ENCODE measurements at regions not wholly inside any gene's neighbourhood (a gene's known extent, or its start where the extent isn't known, plus 50 kb on each side); places are given as distances from the start of the nearest gene placed in this dataset.

- no peak for DNase-seq (ENCODE audit: low read depth)
Observed at GRCh38 chr13:50104493-50104892, 89.2 kb downstream of the KCNRG start.

DNA sequence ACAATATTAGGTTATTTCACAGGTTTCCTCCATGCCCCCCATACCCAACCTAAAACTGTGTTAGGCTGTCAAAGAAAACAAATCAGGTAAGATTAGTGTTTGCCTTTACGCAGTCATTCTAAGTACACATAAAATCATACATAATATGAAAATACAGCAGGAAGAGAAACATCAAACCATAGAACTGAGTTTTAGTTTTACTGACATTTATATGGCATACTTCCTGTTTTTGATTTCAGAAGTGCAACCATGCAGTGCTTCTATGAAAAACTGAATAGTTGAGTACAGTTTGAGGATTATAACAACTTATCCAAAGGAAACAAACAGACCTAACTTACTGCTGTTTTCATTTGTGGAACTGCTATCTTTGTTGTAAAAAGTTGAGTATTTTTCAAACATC, 91.3 kb downstream of the KCNRG start:
- DNase-seq (ENCODE audit: low read depth) = no peak

- no peak for DNase-seq (ENCODE audit: low read depth)
Observed at GRCh38 chr13:50107205-50107604, 92.0 kb downstream of the KCNRG start.

- no peak for DNase-seq (ENCODE audit: low read depth)
Observed at GRCh38 chr13:50114961-50115360, 99.7 kb downstream of the KCNRG start.

- no peak for DNase-seq (ENCODE audit: low read depth)
Observed at GRCh38 chr13:50115695-50116094, 100.5 kb downstream of the KCNRG start.

DNA sequence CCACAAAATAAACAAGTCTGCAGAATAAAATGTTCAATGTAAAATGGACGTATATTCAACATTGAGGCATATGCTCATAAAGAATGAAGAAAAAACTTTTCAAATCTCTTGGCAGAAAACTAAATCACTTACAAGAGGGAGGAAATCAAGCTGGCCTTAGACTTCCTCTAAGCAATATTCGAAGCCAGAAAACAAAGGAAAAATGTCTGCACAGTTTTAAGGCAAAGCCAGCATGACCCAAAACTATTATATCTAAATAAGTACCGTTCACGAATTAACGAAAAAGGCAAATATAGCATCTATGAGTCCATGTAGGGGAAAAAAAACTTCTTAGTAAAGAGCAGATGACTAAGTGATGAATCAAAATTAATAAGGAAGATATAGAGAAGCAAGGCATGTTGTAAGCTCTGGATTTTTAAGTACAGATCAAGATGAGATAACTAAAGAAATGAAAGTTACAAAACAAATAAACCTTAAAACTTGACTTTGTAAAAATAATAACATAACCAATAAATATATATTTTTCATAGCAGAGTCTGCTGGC, 101.3 kb downstream of the KCNRG start:
- no peak for DNase-seq (ENCODE audit: low read depth)

GRCh38 chr13:50119591-50119990, 104.3 kb downstream of the KCNRG start:
- no peak for DNase-seq (ENCODE audit: low read depth)

GRCh38 chr13:50122455-50122854, 107.2 kb downstream of the KCNRG start:
- DNase-seq (ENCODE audit: low read depth) = no peak

GRCh38 chr13:50123002-50123401, 107.8 kb downstream of the KCNRG start:
- no peak for DNase-seq (ENCODE audit: low read depth)

DNA sequence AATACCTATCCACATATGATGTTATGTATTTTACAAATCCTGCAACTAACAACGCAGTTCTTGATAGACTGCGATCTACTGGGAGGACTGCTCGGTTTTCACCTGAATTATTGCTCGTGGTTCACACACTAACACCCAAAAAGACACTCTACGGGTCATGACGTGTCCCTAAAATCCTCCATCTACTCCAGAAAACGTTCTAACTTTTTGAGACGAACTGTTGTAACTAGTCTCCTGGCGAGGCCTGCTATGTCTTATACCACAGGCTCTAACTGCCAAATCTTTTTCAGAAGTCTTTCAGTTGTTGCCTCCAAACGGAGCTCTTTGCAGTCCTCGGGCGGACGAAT, 108.2 kb downstream of the KCNRG start:
- DNase-seq (ENCODE audit: low read depth) = no peak

- DNase-seq (ENCODE audit: low read depth) = peak; percentile 90
Observed at GRCh38 chr13:50123862-50124535, 108.8 kb downstream of the KCNRG start.

DNA sequence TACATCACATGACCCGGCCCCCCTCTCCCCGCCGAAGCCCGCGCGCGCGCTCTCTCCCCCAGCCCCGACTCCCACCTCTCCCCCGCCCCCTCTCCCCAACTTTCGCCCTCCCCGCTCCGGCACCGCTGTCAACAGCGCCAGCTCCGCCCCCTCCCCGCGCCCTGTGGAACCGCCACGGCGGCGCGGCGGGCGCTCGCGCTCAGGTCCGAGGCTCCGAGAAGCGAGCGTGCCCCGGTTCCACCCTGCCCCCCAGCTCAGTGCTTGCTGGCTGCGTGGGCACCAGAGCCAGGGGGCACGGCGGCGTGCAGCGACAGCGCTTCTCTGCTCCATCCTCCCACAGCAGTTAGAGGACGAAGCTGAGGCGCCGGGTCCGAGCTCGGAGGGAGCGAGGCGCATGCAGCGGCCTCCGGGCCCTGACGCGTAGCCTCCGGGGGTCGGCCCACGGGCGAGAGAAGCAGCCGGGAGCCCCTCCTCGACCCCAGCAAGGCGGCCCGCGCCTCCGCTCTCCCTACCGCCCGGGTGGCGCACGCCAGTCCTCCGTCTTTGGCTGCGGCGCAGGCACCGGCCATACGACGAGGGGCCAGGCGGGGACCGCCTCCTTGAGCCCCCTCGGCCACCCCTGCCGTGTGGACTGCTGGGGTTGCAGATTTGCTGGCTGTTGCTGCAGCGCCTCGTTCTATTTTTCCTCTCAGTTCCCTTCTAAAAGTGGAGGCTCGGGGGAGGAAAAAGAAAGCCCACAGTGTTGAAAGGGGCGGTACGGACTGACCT, 109.5 kb downstream of the KCNRG start:
- DNase-seq (ENCODE audit: low read depth) = no peak

DNA sequence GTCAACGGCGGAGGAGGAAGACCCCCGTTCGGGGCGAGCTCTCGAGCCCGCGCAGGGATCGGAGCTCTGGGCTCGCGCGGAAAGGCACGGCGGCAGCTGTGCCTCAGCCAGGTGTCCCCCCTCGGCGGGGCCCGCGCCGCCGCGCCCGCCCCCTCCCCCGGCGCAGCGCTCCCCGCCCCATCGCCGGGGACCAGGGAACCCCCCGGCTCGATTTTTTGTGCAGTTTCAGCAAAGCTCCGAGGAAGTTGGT, 110.0 kb downstream of the KCNRG start:
- DNase-seq (ENCODE audit: low read depth) = no peak

DNA sequence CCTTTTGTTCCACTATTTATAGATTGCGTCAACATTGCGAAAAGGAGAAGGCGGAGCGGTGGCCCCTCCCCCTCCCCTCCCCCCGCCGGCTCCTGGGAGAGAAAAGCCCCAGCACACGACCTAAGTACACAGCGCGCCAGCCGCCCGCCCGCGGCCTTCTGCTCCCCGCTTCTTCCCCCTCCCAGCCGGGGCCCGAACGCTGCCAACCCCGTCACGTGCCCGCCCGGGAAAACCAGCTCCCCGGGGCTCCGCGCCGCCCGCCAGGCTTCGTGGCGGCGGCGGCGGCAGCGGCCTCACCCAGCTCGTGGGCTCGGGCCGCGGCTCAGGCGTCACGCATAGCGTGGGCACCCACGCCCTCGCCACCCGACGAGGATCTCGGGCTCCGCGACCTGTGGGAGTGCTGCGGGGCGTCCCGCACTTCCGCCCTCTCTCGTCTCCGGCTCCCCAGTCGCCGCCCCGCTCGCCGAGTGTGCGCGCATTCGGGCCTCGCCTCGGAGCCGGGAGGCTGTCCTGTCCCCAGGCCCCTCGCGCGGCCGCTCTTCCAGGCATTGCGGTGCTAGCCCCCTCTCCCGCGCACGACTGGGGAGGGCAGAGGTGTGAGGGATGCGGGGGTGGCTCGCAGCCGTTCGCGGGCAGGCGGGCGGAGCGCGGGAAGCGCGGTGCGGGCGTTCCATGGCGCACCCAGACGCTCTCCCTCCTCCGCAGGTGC, 110.5 kb downstream of the KCNRG start:
- DNase-seq (ENCODE audit: low read depth) = peak; percentile 91

GRCh38 chr13:50126263-50126992, 111.2 kb downstream of the KCNRG start:
- DNase-seq (ENCODE audit: low read depth) = no peak

DNA sequence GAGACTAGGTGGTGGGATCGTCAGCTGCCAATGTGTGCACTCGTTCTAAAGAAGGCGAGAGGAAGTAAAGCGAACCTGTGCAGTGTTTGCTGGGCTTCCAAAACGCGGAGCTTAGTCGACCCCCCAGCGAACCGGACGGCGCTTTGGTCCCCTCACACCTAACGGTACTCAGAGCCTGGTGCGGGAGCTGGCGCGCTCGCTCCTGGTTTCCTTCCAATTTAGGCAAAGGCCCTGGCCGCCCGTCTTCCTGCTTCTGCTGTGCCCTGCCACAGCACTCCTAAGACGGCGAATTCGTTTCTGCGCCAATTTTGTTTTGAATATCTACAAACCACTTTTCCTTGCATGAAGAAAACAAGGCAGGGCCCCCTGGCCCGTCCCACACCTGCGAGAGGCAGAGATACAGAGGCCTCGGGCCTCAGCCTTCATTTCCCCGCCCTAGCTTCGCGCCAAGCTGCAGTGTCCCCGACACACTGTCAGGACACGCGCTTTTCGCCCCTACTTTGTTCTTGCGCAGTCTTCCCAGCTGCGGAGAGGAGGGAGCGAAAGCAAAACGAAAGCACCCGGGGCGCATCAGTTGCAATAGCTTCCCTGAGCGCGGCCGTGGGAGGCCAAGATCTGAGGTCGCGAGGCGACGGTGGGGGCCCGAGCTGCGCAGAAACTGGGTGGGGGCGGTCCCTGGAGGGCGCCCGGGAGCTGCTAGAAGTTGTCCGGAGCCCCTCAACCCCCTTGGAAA, 111.9 kb downstream of the KCNRG start:
- no peak for DNase-seq (ENCODE audit: low read depth)

GRCh38 chr13:50127726-50128291, 112.6 kb downstream of the KCNRG start:
- no peak for DNase-seq (ENCODE audit: low read depth)

- DNase-seq (ENCODE audit: low read depth) = no peak
Observed at GRCh38 chr13:50128428-50128931, 113.2 kb downstream of the KCNRG start.

DNA sequence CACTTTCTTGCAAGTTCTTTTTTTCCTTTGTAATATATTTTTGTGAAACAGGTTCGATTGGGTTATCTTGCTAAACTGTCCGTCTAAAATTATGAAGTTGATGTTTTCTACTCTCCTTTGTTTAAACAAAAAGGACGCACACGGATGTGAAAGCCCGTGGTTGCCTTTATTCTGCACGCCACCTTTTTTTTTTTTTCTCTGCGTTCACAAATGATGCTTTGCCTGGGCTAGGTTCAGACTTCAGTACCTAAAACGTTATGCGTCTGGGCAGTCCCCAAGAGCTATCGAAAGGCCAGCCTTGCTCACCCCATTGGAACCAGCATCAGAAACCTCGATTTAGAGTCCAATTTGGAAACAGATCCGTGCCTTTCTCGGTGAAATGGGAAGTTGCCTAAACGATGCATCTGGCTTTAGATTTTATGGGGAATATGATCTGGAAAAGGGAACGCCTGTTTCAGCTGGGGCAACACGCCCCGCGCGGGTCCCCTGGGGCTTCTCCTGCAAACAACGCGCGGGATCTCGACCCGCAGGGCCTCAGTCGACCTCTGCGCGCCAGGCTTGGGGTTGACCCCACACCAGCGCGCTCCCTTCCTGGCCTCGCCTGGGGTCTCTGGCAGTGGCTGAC, 113.9 kb downstream of the KCNRG start:
- DNase-seq (ENCODE audit: low read depth) = no peak

DNA sequence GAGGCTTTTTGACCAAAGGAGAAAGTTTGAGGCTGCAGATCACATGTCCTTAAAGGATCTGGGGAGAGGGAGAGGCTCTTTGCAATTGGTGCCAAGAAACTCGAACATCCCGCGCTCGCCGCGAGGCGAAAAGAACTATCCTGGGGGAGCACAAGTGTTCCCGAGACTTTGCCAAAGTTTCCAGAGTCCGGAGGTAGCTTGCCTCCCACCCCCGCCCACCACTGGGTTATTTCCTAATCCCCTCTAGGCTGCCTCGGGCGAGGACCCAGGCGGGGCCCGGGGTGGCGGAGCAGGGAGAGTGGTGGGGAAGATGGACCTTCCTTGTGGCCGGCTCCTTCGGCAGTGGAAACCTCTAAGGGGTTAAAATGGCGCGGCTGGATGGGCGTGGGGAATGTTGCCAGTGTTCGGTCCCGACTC, 114.5 kb downstream of the KCNRG start:
- no peak for DNase-seq (ENCODE audit: low read depth)
